GM12872 (cell line): ENCODE measurements at regions not wholly inside any gene's neighbourhood (a gene's known extent, or its start where the extent isn't known, plus 50 kb on each side); places are given as distances from the start of the nearest gene placed in this dataset.

Experiments used
- CTCF ChIP-seq: IDR thresholded peaks from 3 replicates; pipeline ENCODE4 v1.5.1; 2011; ENCODE audit warnings: low read depth, mild to moderate bottlenecking, low read length, moderate library complexity; ENCODE audit not compliant: insufficient read depth

GRCh38 chr3:104150724-104151123 is 1216.0 kb upstream of the ALCAM start:
- no peak for TF ChIP-seq CTCF

- TF ChIP-seq CTCF: no peak
Observed at GRCh38 chr3:104154896-104155295, 1211.8 kb upstream of the ALCAM start.

- no peak for TF ChIP-seq CTCF
Observed at GRCh38 chr3:104165866-104166265, 1200.8 kb upstream of the ALCAM start.

- no peak for TF ChIP-seq CTCF
Observed at GRCh38 chr3:104168386-104168785, 1198.3 kb upstream of the ALCAM start.

- no peak for TF ChIP-seq CTCF
Observed at GRCh38 chr3:104175696-104176095, 1191.0 kb upstream of the ALCAM start.

- TF ChIP-seq CTCF: no peak
Observed at GRCh38 chr3:104176706-104177105, 1190.0 kb upstream of the ALCAM start.

- no peak for TF ChIP-seq CTCF
Observed at GRCh38 chr3:104178680-104179079, 1188.0 kb upstream of the ALCAM start.

- no peak for TF ChIP-seq CTCF
Observed at GRCh38 chr3:104180906-104181305, 1185.8 kb upstream of the ALCAM start.
